GM12878 (cell line): ENCODE measurements at regions not wholly inside any gene's neighbourhood (a gene's known extent, or its start where the extent isn't known, plus 50 kb on each side); places are given as distances from the start of the nearest gene placed in this dataset.

Source experiments
- ATAC-seq: fragments of 200-7000 bp; cut with Tn5 transposase; 3 replicates; pipeline ENCODE4 v1.9.1; 2020; ENCODE audit warnings: mild to moderate bottlenecking, moderate library complexity
- BruUV-seq: library from RNA; stranded (reverse); fragments of 400-500 nt; replicated peaks from 2 replicates; lab custom pipeline; 2021; lab: Mats Ljungman, UMichigan
- CTCF ChIA-PET: fragments of 300-600 bp; sonication (Branson Sonifier 250); formaldehyde crosslinking; extraction: SDS; loops from one replicate; lab custom pipeline; 2021; ENCODE audit warnings: inconsistent platforms; lab: Yijun Ruan, JAX
- POLR2A ChIA-PET: fragments of 350-600 bp; formaldehyde crosslinking; extraction: SDS; loops from one replicate; lab custom pipeline; 2021; ENCODE audit warnings: inconsistent platforms; lab: Charles Lee
- RAD21 ChIA-PET: fragments of 300-600 bp; sonication (Branson Sonifier 250); formaldehyde crosslinking; loops from one replicate; lab custom pipeline; 2023; ENCODE audit warnings: antibody characterized with exemption; ENCODE audit not compliant: unreplicated experiment; lab: Charles Lee
- SMC1A ChIA-PET: fragments of 300-600 bp; sonication (Branson Sonifier 250); formaldehyde crosslinking; loops from one replicate; lab custom pipeline; 2023; ENCODE audit not compliant: unreplicated experiment, uncharacterized antibody; lab: Charles Lee
- DNase-seq: peaks from one replicate; pipeline ENCODE4 v3.0.0-alpha.2; 2011; ENCODE audit warnings: low read depth, low spot score
- FAIRE-seq: peaks from 3 replicates; lab custom pipeline; 2011; peaks lifted over from hg19 to GRCh38; lab: Jason Lieb, UNC
- H2AFZ ChIP-seq: 2 replicates; pipeline ENCODE4 v1.6.0; 2011; ENCODE audit warnings: low read depth, low read length, control low read depth; ENCODE audit not compliant: control insufficient read depth
- H3K27ac ChIP-seq: 2 replicates; pipeline ENCODE4 v1.5.1; 2011; ENCODE audit warnings: control low read depth; ENCODE audit not compliant: control insufficient read depth, insufficient read depth
- H3K27me3 ChIP-seq, 2 experiments: replicated peaks in 1 of 2; 2 replicates each; pipeline versions ENCODE4 v1.6.0 to v1.6.1; 2011; ENCODE audit warnings: low read length in 1 of 2; ENCODE audit not compliant: control insufficient read depth in 2 of 2, insufficient read depth in 2 of 2
- H3K36me3 ChIP-seq, 2 experiments: 2 replicates each; pipeline ENCODE4 v1.5.1; 2011; ENCODE audit warnings: low read length in 1 of 2; ENCODE audit not compliant: control insufficient read depth in 2 of 2, insufficient read depth in 2 of 2
- H3K4me1 ChIP-seq: 2 replicates; pipeline ENCODE4 v1.6.1; 2011; ENCODE audit warnings: mild to moderate bottlenecking, low read length, moderate library complexity, mixed read lengths; ENCODE audit not compliant: control insufficient read depth, insufficient read depth
- H3K4me2 ChIP-seq: 2 replicates; pipeline ENCODE4 v1.6.0; 2011; ENCODE audit warnings: control low read depth; ENCODE audit not compliant: control insufficient read depth, insufficient read depth
- H3K4me3 ChIP-seq: fragments of 200-600 bp; sonication (generic); 2 replicates; pipeline ENCODE4 v1.5.1; 2016
- H3K79me2 ChIP-seq: 2 replicates; pipeline ENCODE4 v1.6.0; 2011; ENCODE audit warnings: low read length; ENCODE audit not compliant: control insufficient read depth, insufficient read depth
- H3K9ac ChIP-seq: 2 replicates; pipeline ENCODE4 v1.8.0; 2011; ENCODE audit warnings: low read length, control low read depth, mixed read lengths; ENCODE audit not compliant: control insufficient read depth, insufficient read depth
- H3K9me3 ChIP-seq: replicated peaks from 3 replicates; pipeline ENCODE4 v1.5.1; 2011; ENCODE audit warnings: mild to moderate bottlenecking, low read length; ENCODE audit not compliant: control insufficient read depth, insufficient read depth
- H4K20me1 ChIP-seq: 2 replicates; pipeline ENCODE4 v1.6.0; 2011; ENCODE audit not compliant: control insufficient read depth, insufficient read depth
- ATF7 ChIP-seq: fragments of 450-650 bp; IDR thresholded peaks from 2 replicates; pipeline ENCODE4 v1.6.1; 2016; ENCODE audit warnings: low read depth, mild to moderate bottlenecking
- CEBPB ChIP-seq, 2 experiments: fragments of 150-350 bp in 1 of 2; IDR thresholded peaks; 2 replicates each; pipeline ENCODE4 v1.6.1; 2012 to 2014; ENCODE audit warnings: low read depth in 2 of 2, low read length in 2 of 2, borderline replicate concordance in 1 of 2, inconsistent platforms in 1 of 2
- CREM ChIP-seq: IDR thresholded peaks from 2 replicates; pipeline ENCODE4 v1.6.1; 2014; ENCODE audit warnings: antibody characterized with exemption, low read depth
- DPF2 ChIP-seq: fragments of 450-650 bp; IDR thresholded peaks from 2 replicates; pipeline ENCODE4 v1.6.1; 2017; ENCODE audit warnings: mild to moderate bottlenecking
- MEF2A ChIP-seq: IDR thresholded peaks from 2 replicates; pipeline ENCODE4 v1.6.1; 2011; ENCODE audit warnings: low read depth, mild to moderate bottlenecking, low read length, moderate library complexity; ENCODE audit not compliant: insufficient read depth
- RCOR1 ChIP-seq: conservative IDR thresholded peaks from 2 replicates; pipeline ENCODE4 v1.6.1; 2012; ENCODE audit warnings: low read depth, low read length, improper control_type of control experiment
- RUNX3 ChIP-seq: IDR thresholded peaks from 2 replicates; pipeline ENCODE4 v1.6.1; 2012; ENCODE audit warnings: low read length, inconsistent platforms
- STAT1 ChIP-seq: fragments of 450-650 bp; conservative IDR thresholded peaks from 2 replicates; pipeline ENCODE4 v1.6.1; 2014; ENCODE audit warnings: antibody characterized with exemption, mild to moderate bottlenecking
- TAF1 ChIP-seq: IDR thresholded peaks from 2 replicates; pipeline ENCODE4 v1.6.1; 2011; ENCODE audit warnings: mild to moderate bottlenecking, low read depth, low read length, borderline replicate concordance
- TCF7 ChIP-seq: IDR thresholded peaks from 2 replicates; pipeline ENCODE4 v1.6.1; 2014; ENCODE audit warnings: antibody characterized with exemption, borderline replicate concordance
- WRNIP1 ChIP-seq: IDR thresholded peaks from 2 replicates; pipeline ENCODE4 v1.6.1; 2011; ENCODE audit warnings: low read depth, low read length, improper control_type of control experiment, borderline replicate concordance
- WGBS: methylation state at CpG from one replicate; pipeline ENCODE4 v1.1.6; 2016; ENCODE audit warnings: low lambda C conversion rate; ENCODE audit not compliant: insufficient replicate concordance, insufficient coverage; ENCODE audit errors: missing lambda C conversion rate; 5-methylcytosine and 5-hydroxymethylcytosine counted together
- in situ Hi-C: fragments of 300-500 bp; cut with MboI; formaldehyde crosslinking; loops from 9 replicates; pipeline ENCODE4 v1.14.3; 2018; ENCODE audit warnings: mixed read lengths
- intact Hi-C: fragments of 100-400 bp; cut with micrococcal nuclease; formaldehyde crosslinking; loops from one replicate; pipeline ENCODE4 v1.14.2; 2022; ENCODE audit not compliant: unreplicated experiment
- TF ChIP-seq, protein P1 (sequence below), 3 experiments: IDR thresholded peaks in 2 of 3; conservative IDR thresholded peaks in 1 of 3; 2 replicates each; pipeline ENCODE4 v1.5.1; 2011; ENCODE audit warnings: low read depth in 3 of 3, low read length in 3 of 3, mild to moderate bottlenecking in 3 of 3, control low read depth in 2 of 3, moderate library complexity in 2 of 3, inconsistent platforms in 1 of 3, mixed read lengths in 1 of 3; ENCODE audit not compliant: control insufficient read depth in 2 of 3, insufficient read depth in 1 of 3; ENCODE audit errors: extremely low read depth in 1 of 3
- TF ChIP-seq, protein P2 (sequence below): fragments of 450-650 bp; IDR thresholded peaks from 2 replicates; pipeline ENCODE4 v1.6.1; 2018; ENCODE audit warnings: mild to moderate bottlenecking, low read depth, moderate library complexity; ENCODE audit not compliant: partially characterized antibody
- TF ChIP-seq, protein P3 (sequence below): fragments of 450-650 bp; formaldehyde crosslinking; IDR thresholded peaks from 2 replicates; pipeline ENCODE4 v1.5.0; 2022; ENCODE audit warnings: mild to moderate bottlenecking, missing genetic modification characterization

DNA sequence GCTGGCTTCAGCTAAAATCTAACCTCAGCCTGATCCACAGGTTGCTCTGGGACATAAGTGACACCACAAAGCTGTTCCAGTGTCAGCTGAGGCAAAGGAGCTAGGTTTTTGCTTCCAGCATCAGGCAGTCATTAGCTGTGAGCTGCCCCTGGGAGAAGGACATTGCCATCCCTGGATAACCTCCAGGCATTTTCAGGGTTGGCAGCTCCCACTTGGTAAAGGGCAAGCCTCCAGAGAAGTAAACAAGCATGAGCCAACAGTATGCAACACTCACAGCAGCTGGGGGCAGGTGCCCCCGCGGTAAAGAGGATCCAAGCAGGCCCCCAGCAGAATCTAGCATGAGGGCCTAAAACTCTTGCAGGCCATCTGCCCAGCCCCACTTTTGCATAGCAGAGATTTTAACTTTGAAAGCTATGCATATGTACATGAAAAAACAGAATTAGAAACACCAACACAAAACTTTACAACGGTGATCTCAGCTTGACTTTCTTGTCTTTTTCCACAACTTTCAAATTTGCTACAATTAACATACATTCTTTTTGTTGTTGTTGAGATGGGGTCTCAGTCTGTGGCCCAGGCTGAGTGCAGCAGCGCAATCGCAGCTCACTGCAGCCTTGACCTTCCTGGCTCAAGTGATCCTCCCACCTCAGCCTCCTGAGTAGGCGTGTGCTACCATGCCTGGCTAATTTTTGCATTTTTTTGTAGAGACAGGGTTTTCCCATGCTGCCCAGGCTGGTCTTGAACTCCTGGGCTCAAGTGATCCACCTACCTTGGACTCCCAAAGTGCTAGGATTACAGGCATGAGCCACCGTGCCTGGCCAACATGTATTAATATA, 83.8 kb upstream of the TPM1 start:
- ChIA-PET POLR2A (no interaction called here), RAD21 (no interaction called here), CTCF (no interaction called here), SMC1A (interaction anchor here (0.6 kb wide), 1 partner anchor 18 kb away, joined by 3 read pairs; no protein-coding TSS in a partner anchor)
- no peak overlapping the region for H2AFZ ChIP-seq
- intact Hi-C loops = no loop called here
- no peaks in the 10 kb centered on the region for H4K20me1 ChIP-seq
- H3K9ac ChIP-seq = no peak overlapping the region
- FAIRE-seq = no peak
- no peaks in the 10 kb centered on the region for H3K9me3 ChIP-seq
- no peak overlapping the region for H3K27ac ChIP-seq
- BruUV-seq = no TSS peak
- no peak for DNase-seq
- ATAC-seq = no peak
- H3K79me2 ChIP-seq = no peaks in the 10 kb centered on the region
- H3K4me2 ChIP-seq = no peak overlapping the region
- WGBS = 48% methylated on average over 7 of the region's 7 CpGs
- in situ Hi-C loops = no loop called here
- no peaks in the 10 kb centered on the region for H3K36me3 ChIP-seq
- no peak for TF ChIP-seq RCOR1
- no peak for TF ChIP-seq RUNX3
- TF ChIP-seq TAF1 = no peak
- TF ChIP-seq ATF7 = no peak
- TF ChIP-seq STAT1 = no peak
- TF ChIP-seq, protein P1, sequence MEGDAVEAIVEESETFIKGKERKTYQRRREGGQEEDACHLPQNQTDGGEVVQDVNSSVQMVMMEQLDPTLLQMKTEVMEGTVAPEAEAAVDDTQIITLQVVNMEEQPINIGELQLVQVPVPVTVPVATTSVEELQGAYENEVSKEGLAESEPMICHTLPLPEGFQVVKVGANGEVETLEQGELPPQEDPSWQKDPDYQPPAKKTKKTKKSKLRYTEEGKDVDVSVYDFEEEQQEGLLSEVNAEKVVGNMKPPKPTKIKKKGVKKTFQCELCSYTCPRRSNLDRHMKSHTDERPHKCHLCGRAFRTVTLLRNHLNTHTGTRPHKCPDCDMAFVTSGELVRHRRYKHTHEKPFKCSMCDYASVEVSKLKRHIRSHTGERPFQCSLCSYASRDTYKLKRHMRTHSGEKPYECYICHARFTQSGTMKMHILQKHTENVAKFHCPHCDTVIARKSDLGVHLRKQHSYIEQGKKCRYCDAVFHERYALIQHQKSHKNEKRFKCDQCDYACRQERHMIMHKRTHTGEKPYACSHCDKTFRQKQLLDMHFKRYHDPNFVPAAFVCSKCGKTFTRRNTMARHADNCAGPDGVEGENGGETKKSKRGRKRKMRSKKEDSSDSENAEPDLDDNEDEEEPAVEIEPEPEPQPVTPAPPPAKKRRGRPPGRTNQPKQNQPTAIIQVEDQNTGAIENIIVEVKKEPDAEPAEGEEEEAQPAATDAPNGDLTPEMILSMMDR (IDR thresholded peaks at IDR 0.05 in 2 of 3, conservative IDR thresholded peaks at IDR 0.05 in 1 of 3; ENCODE audit: control insufficient read depth in 2 of 3, extremely low read depth in 1 of 3, insufficient read depth in 1 of 3, low read depth in 3 of 3, low read length in 3 of 3) = no peak
- no peak for TF ChIP-seq WRNIP1
- TF ChIP-seq MEF2A = no peak
- no peak for TF ChIP-seq TCF7
- TF ChIP-seq, protein P2, sequence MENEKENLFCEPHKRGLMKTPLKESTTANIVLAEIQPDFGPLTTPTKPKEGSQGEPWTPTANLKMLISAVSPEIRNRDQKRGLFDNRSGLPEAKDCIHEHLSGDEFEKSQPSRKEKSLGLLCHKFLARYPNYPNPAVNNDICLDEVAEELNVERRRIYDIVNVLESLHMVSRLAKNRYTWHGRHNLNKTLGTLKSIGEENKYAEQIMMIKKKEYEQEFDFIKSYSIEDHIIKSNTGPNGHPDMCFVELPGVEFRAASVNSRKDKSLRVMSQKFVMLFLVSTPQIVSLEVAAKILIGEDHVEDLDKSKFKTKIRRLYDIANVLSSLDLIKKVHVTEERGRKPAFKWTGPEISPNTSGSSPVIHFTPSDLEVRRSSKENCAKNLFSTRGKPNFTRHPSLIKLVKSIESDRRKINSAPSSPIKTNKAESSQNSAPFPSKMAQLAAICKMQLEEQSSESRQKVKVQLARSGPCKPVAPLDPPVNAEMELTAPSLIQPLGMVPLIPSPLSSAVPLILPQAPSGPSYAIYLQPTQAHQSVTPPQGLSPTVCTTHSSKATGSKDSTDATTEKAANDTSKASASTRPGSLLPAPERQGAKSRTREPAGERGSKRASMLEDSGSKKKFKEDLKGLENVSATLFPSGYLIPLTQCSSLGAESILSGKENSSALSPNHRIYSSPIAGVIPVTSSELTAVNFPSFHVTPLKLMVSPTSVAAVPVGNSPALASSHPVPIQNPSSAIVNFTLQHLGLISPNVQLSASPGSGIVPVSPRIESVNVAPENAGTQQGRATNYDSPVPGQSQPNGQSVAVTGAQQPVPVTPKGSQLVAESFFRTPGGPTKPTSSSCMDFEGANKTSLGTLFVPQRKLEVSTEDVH = no peak
- no peak for TF ChIP-seq CEBPB (IDR thresholded peaks at IDR 0.05; ENCODE audit: borderline replicate concordance in 1 of 2, low read depth in 2 of 2, low read length in 2 of 2)
- TF ChIP-seq DPF2 = no peak
- TF ChIP-seq CREM = no peak
- TF ChIP-seq, protein P3, sequence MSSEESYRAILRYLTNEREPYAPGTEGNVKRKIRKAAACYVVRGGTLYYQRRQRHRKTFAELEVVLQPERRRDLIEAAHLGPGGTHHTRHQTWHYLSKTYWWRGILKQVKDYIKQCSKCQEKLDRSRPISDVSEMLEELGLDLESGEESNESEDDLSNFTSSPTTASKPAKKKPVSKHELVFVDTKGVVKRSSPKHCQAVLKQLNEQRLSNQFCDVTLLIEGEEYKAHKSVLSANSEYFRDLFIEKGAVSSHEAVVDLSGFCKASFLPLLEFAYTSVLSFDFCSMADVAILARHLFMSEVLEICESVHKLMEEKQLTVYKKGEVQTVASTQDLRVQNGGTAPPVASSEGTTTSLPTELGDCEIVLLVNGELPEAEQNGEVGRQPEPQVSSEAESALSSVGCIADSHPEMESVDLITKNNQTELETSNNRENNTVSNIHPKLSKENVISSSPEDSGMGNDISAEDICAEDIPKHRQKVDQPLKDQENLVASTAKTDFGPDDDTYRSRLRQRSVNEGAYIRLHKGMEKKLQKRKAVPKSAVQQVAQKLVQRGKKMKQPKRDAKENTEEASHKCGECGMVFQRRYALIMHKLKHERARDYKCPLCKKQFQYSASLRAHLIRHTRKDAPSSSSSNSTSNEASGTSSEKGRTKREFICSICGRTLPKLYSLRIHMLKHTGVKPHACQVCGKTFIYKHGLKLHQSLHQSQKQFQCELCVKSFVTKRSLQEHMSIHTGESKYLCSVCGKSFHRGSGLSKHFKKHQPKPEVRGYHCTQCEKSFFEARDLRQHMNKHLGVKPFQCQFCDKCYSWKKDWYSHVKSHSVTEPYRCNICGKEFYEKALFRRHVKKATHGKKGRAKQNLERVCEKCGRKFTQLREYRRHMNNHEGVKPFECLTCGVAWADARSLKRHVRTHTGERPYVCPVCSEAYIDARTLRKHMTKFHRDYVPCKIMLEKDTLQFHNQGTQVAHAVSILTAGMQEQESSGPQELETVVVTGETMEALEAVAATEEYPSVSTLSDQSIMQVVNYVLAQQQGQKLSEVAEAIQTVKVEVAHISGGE (CRISPR knock-in tag) = no peak
- no peak overlapping the region for H3K4me3 ChIP-seq
- no peaks in the 10 kb centered on the region; a peak in 2 of 4 replicates for H3K27me3 ChIP-seq
- no peaks in the 10 kb centered on the region for H3K4me1 ChIP-seq
